Right ventricle myocardium superior (tissue), 1 donor: ENCODE measurements at regions not wholly inside any gene's neighbourhood (a gene's known extent, or its start where the extent isn't known, plus 50 kb on each side); places are given as distances from the start of the nearest gene placed in this dataset.

ENCODE experiments used
- ATAC-seq: fragments of 200-7000 bp; cut with Tn5 transposase; one replicate; pipeline ENCODE4 v1.9.1; 2020; ENCODE audit warnings: mild to moderate bottlenecking; ENCODE audit not compliant: poor library complexity
- DNase-seq: peaks from one replicate; pipeline ENCODE4 v3.0.0-alpha.2; 2020
- intact Hi-C: fragments of 100-400 bp; cut with DNase I; formaldehyde crosslinking; loops from one replicate; pipeline ENCODE4 v1.11.2; 2022
- donor health status: DM: no; HTN: yes; CAD: no; lungs with severe emphysema.

DNA sequence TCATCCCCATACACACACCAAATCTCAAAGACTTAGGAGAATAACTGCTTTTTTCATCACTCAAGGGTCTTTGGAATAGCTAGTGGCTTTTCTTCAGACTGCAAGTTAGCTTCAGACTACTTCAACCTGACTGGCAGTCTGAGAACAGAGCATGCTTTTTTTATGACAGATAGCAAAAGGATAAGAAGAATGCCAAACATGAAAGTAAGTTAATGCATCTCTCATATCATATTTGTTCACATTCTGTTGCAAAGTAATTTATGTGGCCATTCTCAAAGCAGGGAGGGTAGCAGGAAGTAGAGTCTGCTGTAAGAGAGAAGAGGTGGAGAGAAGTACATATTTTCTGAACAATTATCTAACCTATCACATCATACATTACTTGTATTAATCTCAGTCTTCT lies 544.4 kb downstream of the ZPLD1 start:
- intact Hi-C loops: no loop called here
- ATAC-seq: no peak
- no peak for DNase-seq

DNA sequence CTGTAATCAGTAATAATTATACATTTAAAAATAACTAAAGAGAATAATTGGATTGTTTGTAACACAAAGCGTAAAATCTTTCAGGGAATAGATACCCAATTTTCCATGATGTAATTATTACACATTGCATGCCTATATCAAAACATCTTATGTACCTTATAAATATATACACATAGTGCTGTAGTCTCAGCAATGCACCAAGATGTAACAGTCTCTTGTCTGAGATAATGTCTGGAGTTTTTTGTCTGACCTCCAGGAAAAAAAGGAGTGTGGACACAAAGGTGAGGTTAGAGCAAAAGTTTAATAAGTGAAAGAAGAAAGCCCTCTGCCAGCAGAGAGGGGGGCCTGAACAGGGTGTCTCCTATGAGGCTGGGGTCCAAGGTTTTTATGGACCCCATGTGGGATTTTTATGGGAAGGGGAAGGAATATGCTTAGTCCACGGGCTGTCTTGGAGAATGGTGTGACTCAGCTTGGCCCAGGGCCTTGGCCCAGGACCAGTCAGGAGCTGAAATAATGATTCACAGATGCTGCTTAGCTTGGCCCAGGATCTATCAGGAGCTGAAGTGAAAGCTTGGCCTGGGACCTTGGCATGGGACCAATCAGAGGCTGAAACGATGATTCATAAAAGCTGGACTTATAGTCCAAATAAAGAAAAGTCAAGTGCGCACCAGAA lies 545.0 kb downstream of the ZPLD1 start:
- ATAC-seq (peak; percentile 99), DNase-seq (peak; percentile 84)
- intact Hi-C loops: no loop called here

GRCh38 chr3:102980355-102980696 lies 545.5 kb downstream of the ZPLD1 start:
- no peak for DNase-seq
- peak; percentile 71 for ATAC-seq

GRCh38 chr3:103002425-103003176 lies 567.8 kb downstream of the ZPLD1 start:
- no peak for DNase-seq
- ATAC-seq: no peak
- intact Hi-C loops: no loop called here

More at GRCh38 chr3:102980355-102980696, 545.5 kb downstream of the ZPLD1 start:
- intact Hi-C loops: no loop called here

- ATAC-seq: no peak
- intact Hi-C loops: no loop called here
- no peak for DNase-seq
Measured at GRCh38 chr3:103006526-103007183, 571.8 kb downstream of the ZPLD1 start.

DNA sequence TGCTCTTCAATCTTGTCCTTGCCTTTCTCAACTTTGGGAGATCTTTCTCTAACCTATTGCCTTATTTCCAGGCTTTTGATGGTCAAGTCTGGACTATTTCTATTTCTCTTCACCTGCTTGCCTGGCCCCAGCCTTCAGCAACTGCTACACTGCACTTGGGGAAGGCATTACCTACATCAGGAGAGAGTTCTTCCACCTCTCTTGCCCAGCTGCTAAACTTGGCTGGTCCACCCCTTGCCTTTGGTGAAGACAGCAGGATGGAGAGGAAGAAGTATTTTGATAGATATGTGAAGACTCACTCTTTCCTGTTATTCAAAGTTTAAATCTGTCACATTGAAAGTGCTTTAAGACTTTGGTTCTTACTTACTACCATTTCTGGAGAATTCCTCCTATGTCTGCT lies 574.8 kb downstream of the ZPLD1 start:
- ATAC-seq (no peak), DNase-seq (no peak)
- intact Hi-C loops: no loop called here

GRCh38 chr3:103025880-103026279 lies 591.1 kb downstream of the ZPLD1 start:
- intact Hi-C loops: no loop called here
- ATAC-seq: no peak

GRCh38 chr3:103033841-103034240 lies 599.0 kb downstream of the ZPLD1 start:
- ATAC-seq: no peak
- intact Hi-C loops: no loop called here

More at GRCh38 chr3:103025880-103026279, 591.1 kb downstream of the ZPLD1 start:
- DNase-seq: no peak

GRCh38 chr3:103047640-103048039 lies 612.8 kb downstream of the ZPLD1 start:
- DNase-seq (no peak), ATAC-seq (no peak)
- intact Hi-C loops: no loop called here

More at GRCh38 chr3:103033841-103034240, 599.0 kb downstream of the ZPLD1 start:
- no peak for DNase-seq

DNA sequence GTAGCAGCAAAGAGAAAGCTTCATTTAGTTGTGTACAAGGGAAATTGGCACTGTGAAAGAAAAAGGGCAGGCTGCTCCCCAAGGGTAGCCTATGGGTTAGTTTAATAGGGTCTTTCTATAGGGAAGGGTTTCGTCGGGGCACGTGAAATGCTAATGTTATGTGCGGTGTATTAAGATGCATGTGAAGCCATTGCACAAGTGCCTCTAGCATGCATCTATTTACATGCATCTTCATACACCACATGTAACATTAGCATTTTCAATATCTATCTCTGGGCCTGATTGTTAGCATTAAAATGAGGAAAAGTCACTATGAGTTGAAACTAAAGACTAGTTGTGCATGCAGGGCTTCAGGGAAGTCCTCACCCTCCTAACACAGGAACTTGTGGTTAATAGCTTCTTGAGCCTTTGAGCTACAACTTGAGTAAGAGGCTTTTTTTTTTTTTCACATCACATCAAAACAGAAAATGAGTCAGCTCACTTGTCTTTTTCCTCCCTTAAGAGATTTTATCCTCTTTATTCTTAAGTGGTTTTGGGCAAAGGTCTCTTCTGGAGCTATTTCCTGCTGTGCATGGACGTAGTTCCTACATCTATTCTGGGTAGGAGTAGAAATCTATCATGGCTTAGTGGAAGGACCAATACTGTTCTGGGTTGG lies 613.4 kb downstream of the ZPLD1 start:
- intact Hi-C loops: no loop called here
- DNase-seq (no peak), ATAC-seq (no peak)

DNA sequence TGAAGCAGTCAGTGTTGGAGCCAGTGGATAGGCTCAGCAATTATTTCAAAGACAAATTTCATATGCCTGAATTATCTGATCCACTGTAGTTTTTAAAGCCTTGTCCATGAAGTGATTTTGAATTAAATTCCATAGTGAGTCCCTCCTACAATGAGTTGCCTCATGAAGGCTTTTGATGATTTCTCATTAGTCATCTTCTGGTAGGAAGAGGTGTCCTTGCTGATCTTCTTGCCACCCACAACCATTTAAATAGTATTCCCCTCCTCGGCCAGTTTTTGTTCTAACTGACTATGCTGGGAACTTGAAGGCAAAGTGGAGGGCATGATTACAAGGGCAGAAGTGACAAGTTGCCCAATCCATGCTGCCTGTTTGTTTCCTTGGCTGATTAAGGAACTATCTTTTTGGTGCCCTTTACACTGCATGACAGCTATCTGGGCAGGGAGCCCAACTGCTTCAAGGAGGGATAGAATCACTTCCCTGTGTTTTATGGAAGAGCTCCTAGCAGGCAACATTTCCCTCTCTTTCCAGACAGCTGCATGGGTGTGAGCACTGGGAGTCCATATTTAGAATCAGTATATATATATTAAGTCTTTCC lies 617.5 kb downstream of the ZPLD1 start:
- ATAC-seq: peak; percentile 78
- intact Hi-C loops: no loop called here
- DNase-seq: peak; percentile 51

- intact Hi-C loops: no loop called here
- ATAC-seq: no peak
Measured at GRCh38 chr3:103055021-103055520, 620.3 kb downstream of the ZPLD1 start.

GRCh38 chr3:103056542-103056941 lies 621.7 kb downstream of the ZPLD1 start:
- DNase-seq: no peak
- ATAC-seq: no peak
- intact Hi-C loops: no loop called here

More at GRCh38 chr3:103055021-103055520, 620.3 kb downstream of the ZPLD1 start:
- no peak for DNase-seq

GRCh38 chr3:103057003-103057402 lies 622.2 kb downstream of the ZPLD1 start:
- no peak for ATAC-seq
- intact Hi-C loops: no loop called here
- DNase-seq: no peak

DNA sequence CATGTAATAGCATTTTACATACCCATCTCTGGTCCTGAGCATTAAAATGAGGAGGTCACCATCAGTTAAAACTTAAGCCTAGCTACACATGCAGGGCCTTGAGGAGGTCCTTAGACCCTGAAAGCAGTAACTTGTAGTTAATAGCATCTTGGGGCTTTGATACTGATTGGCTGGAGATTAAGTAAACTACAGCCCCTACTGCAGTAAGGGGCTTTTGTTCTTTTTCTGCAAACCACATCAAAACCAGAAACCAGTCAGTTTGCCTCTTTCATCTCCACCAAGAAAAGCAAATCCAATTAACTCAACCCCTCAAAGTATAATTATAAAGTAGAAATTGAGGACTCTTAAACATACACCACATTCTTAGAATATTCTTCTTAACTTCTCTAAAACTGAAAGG lies 622.7 kb downstream of the ZPLD1 start:
- ATAC-seq (no peak), DNase-seq (no peak)
- intact Hi-C loops: no loop called here

GRCh38 chr3:103059432-103059831 lies 624.6 kb downstream of the ZPLD1 start:
- no peak for DNase-seq
- ATAC-seq: no peak
- intact Hi-C loops: no loop called here

GRCh38 chr3:103060242-103060641 lies 625.4 kb downstream of the ZPLD1 start:
- intact Hi-C loops: no loop called here

DNA sequence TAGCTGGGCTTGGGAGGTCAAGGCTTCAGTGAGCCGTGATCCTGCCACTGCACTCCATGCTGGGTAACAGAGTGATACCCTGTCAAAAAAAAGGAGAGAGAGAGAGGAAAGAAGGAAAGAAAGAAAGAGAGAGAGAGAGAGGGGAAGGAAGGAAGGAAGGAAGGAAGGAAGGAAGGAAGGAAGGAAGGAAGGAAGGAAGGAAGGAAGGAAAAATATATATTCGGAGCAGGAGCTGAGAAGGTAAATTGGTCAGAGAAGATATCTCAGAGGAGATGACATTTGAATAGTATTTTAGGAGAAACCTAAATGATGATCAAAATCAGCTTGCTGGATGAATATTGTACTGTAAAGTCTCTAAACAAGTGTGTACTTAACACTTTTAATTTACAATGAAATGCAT lies 633.1 kb downstream of the ZPLD1 start:
- DNase-seq (no peak), ATAC-seq (no peak)
- intact Hi-C loops: no loop called here

More at GRCh38 chr3:103060242-103060641, 625.4 kb downstream of the ZPLD1 start:
- ATAC-seq (no peak), DNase-seq (no peak)

DNA sequence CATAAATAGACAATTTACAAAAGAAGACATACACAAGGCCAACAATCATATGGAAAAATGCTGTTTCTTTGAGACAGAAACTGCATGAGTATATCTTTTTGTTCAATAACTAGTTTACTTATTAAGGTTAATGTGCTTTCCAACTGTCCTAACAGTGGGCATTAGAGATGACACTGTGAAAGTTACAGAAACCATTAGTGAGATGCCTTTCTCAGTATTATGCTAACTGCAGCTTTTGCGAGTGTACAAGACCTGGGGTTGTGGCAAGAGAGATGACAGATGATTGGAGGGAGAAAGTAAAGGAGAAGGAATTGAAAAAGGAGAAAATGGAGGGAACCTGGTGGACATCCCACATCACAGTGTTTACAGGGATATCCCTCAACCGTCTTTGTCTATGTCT lies 640.5 kb downstream of the ZPLD1 start:
- DNase-seq (no peak), ATAC-seq (no peak)
- intact Hi-C loops: no loop called here
